OCI-LY7 (cell line): ENCODE measurements at regions not wholly inside any gene's neighbourhood (a gene's known extent, or its start where the extent isn't known, plus 50 kb on each side); places are given as distances from the start of the nearest gene placed in this dataset.

ENCODE experiments used
- BruUV-seq: library from RNA; stranded (reverse); fragments of 400-500 nt; replicated peaks from 2 replicates; lab custom pipeline; 2021; lab: Mats Ljungman, UMichigan
- CTCF ChIA-PET: fragments of 300-600 bp; sonication (Branson Sonifier 250); formaldehyde crosslinking; loops from one replicate; lab custom pipeline; 2022; ENCODE audit warnings: antibody characterized with exemption; ENCODE audit not compliant: unreplicated experiment; lab: Charles Lee
- POLR2A ChIA-PET: fragments of 300-600 bp; sonication (Branson Sonifier 250); formaldehyde crosslinking; loops from one replicate; lab custom pipeline; 2022; ENCODE audit warnings: antibody characterized with exemption; lab: Charles Lee
- DNase-seq: peaks from one replicate; pipeline ENCODE4 v3.0.0-alpha.2; 2015; ENCODE audit warnings: low spot score
- H2AFZ ChIP-seq: fragments of 200-600 bp; sonication (generic), shearing (Covaris generic); 2 replicates; pipeline ENCODE4 v1.6.1; 2014; ENCODE audit warnings: mild to moderate bottlenecking, antibody characterized with exemption, low read length, moderate library complexity
- H3K27ac ChIP-seq: fragments of 200-600 bp; sonication (generic); 2 replicates; pipeline ENCODE4 v1.5.1; 2014; ENCODE audit warnings: mixed run types, low read depth, mild to moderate bottlenecking, moderate library complexity, low read length, inconsistent platforms; ENCODE audit not compliant: poor library complexity, severe bottlenecking
- H3K36me3 ChIP-seq: fragments of 200-600 bp; sonication (generic); 2 replicates; pipeline ENCODE4 v1.6.1; 2014; ENCODE audit warnings: mild to moderate bottlenecking, antibody characterized with exemption, low read length, moderate library complexity, mixed read lengths; ENCODE audit not compliant: insufficient read depth
- H3K4me1 ChIP-seq: fragments of 200-600 bp; sonication (generic); 2 replicates; pipeline ENCODE4 v1.5.1; 2014; ENCODE audit warnings: mild to moderate bottlenecking, low read length; ENCODE audit not compliant: insufficient read depth, poor library complexity, severe bottlenecking
- H3K4me2 ChIP-seq: fragments of 200-600 bp; sonication (generic); 2 replicates; pipeline ENCODE4 v1.6.1; 2014; ENCODE audit warnings: mild to moderate bottlenecking, low read length
- H3K4me3 ChIP-seq: fragments of 200-600 bp; sonication (generic); 2 replicates; pipeline ENCODE4 v1.5.1; 2014; ENCODE audit warnings: mild to moderate bottlenecking, low read depth, low read length; ENCODE audit not compliant: poor library complexity, severe bottlenecking
- H3K79me2 ChIP-seq: fragments of 200-600 bp; sonication (generic); 2 replicates; pipeline ENCODE4 v1.6.1; 2016; ENCODE audit warnings: low read depth, mild to moderate bottlenecking, low read length, moderate library complexity, mixed read lengths; ENCODE audit not compliant: insufficient read depth
- H3K9me2 ChIP-seq: fragments of 200-600 bp; sonication (generic); 2 replicates; pipeline ENCODE4 v1.6.1; 2016; ENCODE audit warnings: mild to moderate bottlenecking, low read length, mixed read lengths; ENCODE audit not compliant: insufficient read depth
- H3K9me3 ChIP-seq: fragments of 200-600 bp; sonication (generic); 2 replicates; pipeline ENCODE4 v1.6.1; 2014; ENCODE audit warnings: mild to moderate bottlenecking, mixed run types, low read length, mixed read lengths
- H4K20me1 ChIP-seq: fragments of 200-600 bp; sonication (generic); 2 replicates; pipeline ENCODE4 v1.6.1; 2014; ENCODE audit warnings: mild to moderate bottlenecking, antibody characterized with exemption, low read length, moderate library complexity, mixed read lengths; ENCODE audit not compliant: insufficient read depth
- CTCF ChIP-seq: fragments of 200-600 bp; sonication (generic); conservative IDR thresholded peaks from 2 replicates; pipeline ENCODE4 v1.5.1; 2014; ENCODE audit warnings: mild to moderate bottlenecking, antibody characterized with exemption, low read length, moderate library complexity, mixed read lengths
- EZH2phosphoT487 ChIP-seq: fragments of 200-600 bp; sonication (generic); IDR thresholded peaks from 2 replicates; pipeline ENCODE4 v1.6.1; 2018; ENCODE audit warnings: low read depth, borderline replicate concordance, mild to moderate bottlenecking, mixed run types, antibody characterized with exemption, low read length, moderate library complexity, mixed read lengths
- intact Hi-C: fragments of 100-400 bp; cut with micrococcal nuclease; formaldehyde crosslinking; loops from one replicate; pipeline ENCODE4 v1.10.0; 2022; ENCODE audit not compliant: unreplicated experiment

- DNase-seq, result no peak
- Histone ChIP-seq H2AFZ (no peak overlapping the region), H3K9me3 (no peaks in the 10 kb centered on the region), H4K20me1 (no peaks in the 10 kb centered on the region), H3K79me2 (no peaks in the 10 kb centered on the region), H3K36me3 (no peaks in the 10 kb centered on the region), H3K9me2 (no peaks in the 10 kb centered on the region), H3K4me1 (no peaks in the 10 kb centered on the region), H3K4me3 (no peak overlapping the region), H3K4me2 (no peak overlapping the region), H3K27ac (no peak overlapping the region)
- intact Hi-C loops, result no loop called here
- TF ChIP-seq EZH2phosphoT487, result no peak
- no peak for TF ChIP-seq CTCF
- BruUV-seq, result no TSS peak
- POLR2A ChIA-PET, result no interaction called here
- CTCF ChIA-PET, result no interaction called here
Measured at GRCh38 chr11:15794361-15795150, 561.8 kb downstream of the SOX6 start.

- no TSS peak for BruUV-seq
- H3K9me3 ChIP-seq, result no peaks in the 10 kb centered on the region
- no peak overlapping the region for H3K27ac ChIP-seq
- TF ChIP-seq EZH2phosphoT487, result no peak
- no peak for TF ChIP-seq CTCF
- no peaks in the 10 kb centered on the region for H3K36me3 ChIP-seq
- no peaks in the 10 kb centered on the region for H4K20me1 ChIP-seq
- no peak overlapping the region for H3K4me2 ChIP-seq
- intact Hi-C loops, result no loop called here
- H3K9me2 ChIP-seq, result no peaks in the 10 kb centered on the region
- DNase-seq, result no peak
- H3K4me1 ChIP-seq, result no peaks in the 10 kb centered on the region
- POLR2A ChIA-PET, result interaction anchor here (0.6 kb wide), 2 partner anchors 433 to 478 kb away, joined by 3 to 7 read pairs; no protein-coding TSS in a partner anchor
- no peaks in the 10 kb centered on the region for H3K79me2 ChIP-seq
- H3K4me3 ChIP-seq, result no peak overlapping the region
- CTCF ChIA-PET, result no interaction called here
- no peak overlapping the region for H2AFZ ChIP-seq
Measured at GRCh38 chr11:15795378-15795777, 561.0 kb downstream of the SOX6 start.

GRCh38 chr11:15800111-15800800 lies 556.1 kb downstream of the SOX6 start:
- H3K27ac ChIP-seq, result no peak overlapping the region
- POLR2A ChIA-PET, result no interaction called here
- DNase-seq, result no peak
- H2AFZ ChIP-seq, result no peak overlapping the region
- H3K9me3 ChIP-seq, result no peaks in the 10 kb centered on the region
- no peaks in the 10 kb centered on the region for H3K79me2 ChIP-seq
- TF ChIP-seq EZH2phosphoT487 (no peak), CTCF (no peak)
- no peak overlapping the region for H3K4me2 ChIP-seq
- no peaks in the 10 kb centered on the region for H3K4me1 ChIP-seq
- intact Hi-C loops, result no loop called here
- no peaks in the 10 kb centered on the region for H3K36me3 ChIP-seq
- H3K9me2 ChIP-seq, result no peaks in the 10 kb centered on the region
- CTCF ChIA-PET, result no interaction called here
- no TSS peak for BruUV-seq
- H4K20me1 ChIP-seq, result no peaks in the 10 kb centered on the region
- H3K4me3 ChIP-seq, result no peak overlapping the region
